ENCODE measurements at regions not wholly inside any gene's neighbourhood (a gene's known extent, or its start where the extent isn't known, plus 50 kb on each side); places are given as distances from the start of the nearest gene placed in this dataset.

GRCh38 chr16:65751622-65752521 is 614.6 kb upstream of the CDH5 start:
- H3K4me3 ChIP-seq (ENCODE audit: control insufficient read depth, low read depth, low read length): no peak overlapping the region
- no peak for TF ChIP-seq CTCF (IDR thresholded peaks at IDR 0.05; ENCODE audit: control insufficient read depth, insufficient read depth, low read depth, low read length, missing control alignments)
- DNase-seq (ENCODE audit: low read depth): no peak

- DNase-seq (ENCODE audit: low read depth): no peak
- TF ChIP-seq CTCF (IDR thresholded peaks at IDR 0.05; ENCODE audit: control insufficient read depth, insufficient read depth, low read depth, low read length, missing control alignments): no peak
- no peak overlapping the region for H3K4me3 ChIP-seq (ENCODE audit: control insufficient read depth, low read depth, low read length)
These were observed 617.0 kb upstream of the CDH5 start for GRCh38 chr16:65749506-65749905.

GRCh38 chr16:65746941-65747340 is 619.5 kb upstream of the CDH5 start:
- no peak for TF ChIP-seq CTCF (IDR thresholded peaks at IDR 0.05; ENCODE audit: control insufficient read depth, insufficient read depth, low read depth, low read length, missing control alignments)
- DNase-seq (ENCODE audit: low read depth): no peak
- no peak overlapping the region for H3K4me3 ChIP-seq (ENCODE audit: control insufficient read depth, low read depth, low read length)

- DNase-seq (ENCODE audit: low read depth): no peak
- TF ChIP-seq CTCF (IDR thresholded peaks at IDR 0.05; ENCODE audit: control insufficient read depth, insufficient read depth, low read depth, low read length, missing control alignments): no peak
- H3K4me3 ChIP-seq (ENCODE audit: control insufficient read depth, low read depth, low read length): no peak overlapping the region
These were observed 621.2 kb upstream of the CDH5 start for GRCh38 chr16:65745201-65745708.

GRCh38 chr16:65744401-65744800 is 622.1 kb upstream of the CDH5 start:
- no peak for TF ChIP-seq CTCF (IDR thresholded peaks at IDR 0.05; ENCODE audit: control insufficient read depth, insufficient read depth, low read depth, low read length, missing control alignments)
- no peak for DNase-seq (ENCODE audit: low read depth)

GRCh38 chr16:65743558-65743957 is 621.7 kb upstream of the CDH11 start:
- DNase-seq (ENCODE audit: low read depth): no peak
- no peak for TF ChIP-seq CTCF (IDR thresholded peaks at IDR 0.05; ENCODE audit: control insufficient read depth, insufficient read depth, low read depth, low read length, missing control alignments)
- H3K4me3 ChIP-seq (ENCODE audit: control insufficient read depth, low read depth, low read length): no peak overlapping the region

More at GRCh38 chr16:65744401-65744800, 622.1 kb upstream of the CDH5 start:
- no peak overlapping the region for H3K4me3 ChIP-seq (ENCODE audit: control insufficient read depth, low read depth, low read length)

Measured in AG09309 (cell line).